ENCODE measurements at regions not wholly inside any gene's neighbourhood (a gene's known extent, or its start where the extent isn't known, plus 50 kb on each side); places are given as distances from the start of the nearest gene placed in this dataset.

- TF ChIP-seq CTCF (IDR thresholded peaks at IDR 0.05) (no peak), POLR2A (IDR thresholded peaks at IDR 0.05) (no peak)
Measured at GRCh38 chr12:66822961-66823360, 144.1 kb upstream of the GRIP1 start.

Measured in vagina (tissue), 2 donors.